Karpas-422 (cell line): ENCODE measurements at regions not wholly inside any gene's neighbourhood (a gene's known extent, or its start where the extent isn't known, plus 50 kb on each side); places are given as distances from the start of the nearest gene placed in this dataset.

Experiments used
- DNase-seq: peaks from one replicate; pipeline ENCODE4 v3.0.0-alpha.2; 2015
- H2AFZ ChIP-seq: fragments of 200-600 bp; sonication (generic); 2 replicates; pipeline ENCODE4 v1.6.1; 2014; ENCODE audit warnings: antibody characterized with exemption, low read length, mixed read lengths
- H3K27ac ChIP-seq: fragments of 200-600 bp; sonication (generic); 2 replicates; pipeline ENCODE4 v1.5.1; 2014; ENCODE audit warnings: mild to moderate bottlenecking, low read length, moderate library complexity
- H3K27me3 ChIP-seq: fragments of 200-600 bp; sonication (generic); 2 replicates; pipeline ENCODE4 v1.6.1; 2014; ENCODE audit warnings: low read length, mixed read lengths
- H3K36me3 ChIP-seq: fragments of 200-600 bp; sonication (generic); 2 replicates; pipeline ENCODE4 v1.6.1; 2014; ENCODE audit warnings: low read length, mixed read lengths; ENCODE audit not compliant: insufficient read depth
- H3K4me1 ChIP-seq: fragments of 200-600 bp; sonication (generic); 2 replicates; pipeline ENCODE4 v1.6.1; 2014; ENCODE audit warnings: mild to moderate bottlenecking, low read length, mixed read lengths
- H3K4me2 ChIP-seq: fragments of 200-600 bp; sonication (generic); 2 replicates; pipeline ENCODE4 v1.6.1; 2014; ENCODE audit warnings: low read length, low read depth, mild to moderate bottlenecking; ENCODE audit not compliant: poor library complexity, severe bottlenecking
- H3K4me3 ChIP-seq: fragments of 200-600 bp; sonication (generic); 2 replicates; pipeline ENCODE4 v1.5.1; 2014; ENCODE audit warnings: mild to moderate bottlenecking, antibody characterized with exemption, low read length, mixed read lengths
- H3K79me2 ChIP-seq: fragments of 200-600 bp; sonication (generic); 2 replicates; pipeline ENCODE4 v1.6.1; 2014; ENCODE audit warnings: mild to moderate bottlenecking, low read length, mixed read lengths
- H3K9ac ChIP-seq: fragments of 200-600 bp; sonication (generic); 2 replicates; pipeline ENCODE4 v1.6.0; 2014; ENCODE audit warnings: low read length
- H3K9me2 ChIP-seq: fragments of 200-600 bp; sonication (generic), shearing (Covaris generic); replicated peaks from 2 replicates; pipeline ENCODE4 v1.6.0; 2014; ENCODE audit warnings: mild to moderate bottlenecking, low read length, moderate library complexity; ENCODE audit not compliant: insufficient read depth
- H3K9me3 ChIP-seq: fragments of 300-700, 200-600 bp; sonication (generic); 2 replicates; pipeline ENCODE4 v1.6.1; 2014; ENCODE audit warnings: low read length, mixed read lengths
- H4K20me1 ChIP-seq: fragments of 200-600 bp; sonication (generic); 2 replicates; pipeline ENCODE4 v1.6.1; 2014; ENCODE audit warnings: mild to moderate bottlenecking, antibody characterized with exemption, low read length, low read depth; ENCODE audit not compliant: insufficient read depth

DNA sequence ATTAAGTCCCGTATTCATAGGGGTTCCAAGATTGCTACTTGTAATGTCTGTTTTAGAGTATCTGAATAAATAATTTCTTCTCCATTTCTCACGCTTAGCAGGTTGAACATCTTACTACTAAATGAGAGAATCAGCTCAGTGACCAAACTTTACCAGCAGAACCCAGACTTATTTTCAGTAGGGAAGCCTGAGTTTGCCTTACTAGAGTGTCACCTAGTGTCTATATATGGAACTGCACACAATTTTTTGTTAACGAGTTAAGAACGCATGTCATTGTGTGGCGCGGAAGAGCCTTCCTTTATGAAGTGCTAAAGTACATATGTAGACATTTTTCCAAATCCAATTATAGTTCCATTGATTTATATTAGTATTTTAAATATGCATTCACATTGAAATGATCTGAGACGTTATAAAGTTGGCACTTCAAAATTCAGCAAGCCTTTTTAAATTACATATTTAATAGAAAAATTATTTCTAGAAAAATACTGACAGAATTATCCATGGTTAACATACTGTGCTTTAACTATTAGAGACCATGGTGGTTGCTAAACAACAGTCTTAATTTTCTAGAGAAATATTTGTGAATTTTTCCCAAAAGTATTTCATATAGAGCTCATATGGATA is 88.3 kb downstream of the RPS29 start:
- Histone ChIP-seq H3K9me3 (no peaks in the 10 kb centered on the region), H3K9ac (no peak overlapping the region), H3K36me3 (no peaks in the 10 kb centered on the region), H2AFZ (no peak overlapping the region), H3K4me2 (no peak overlapping the region), H3K27ac (no peak overlapping the region), H3K79me2 (no peaks in the 10 kb centered on the region), H3K27me3 (no peaks in the 10 kb centered on the region), H3K4me3 (no peak overlapping the region), H4K20me1 (no peaks in the 10 kb centered on the region), H3K4me1 (no peaks in the 10 kb centered on the region), H3K9me2 (no peaks in the 10 kb centered on the region)
- peak; percentile 94 for DNase-seq

DNA sequence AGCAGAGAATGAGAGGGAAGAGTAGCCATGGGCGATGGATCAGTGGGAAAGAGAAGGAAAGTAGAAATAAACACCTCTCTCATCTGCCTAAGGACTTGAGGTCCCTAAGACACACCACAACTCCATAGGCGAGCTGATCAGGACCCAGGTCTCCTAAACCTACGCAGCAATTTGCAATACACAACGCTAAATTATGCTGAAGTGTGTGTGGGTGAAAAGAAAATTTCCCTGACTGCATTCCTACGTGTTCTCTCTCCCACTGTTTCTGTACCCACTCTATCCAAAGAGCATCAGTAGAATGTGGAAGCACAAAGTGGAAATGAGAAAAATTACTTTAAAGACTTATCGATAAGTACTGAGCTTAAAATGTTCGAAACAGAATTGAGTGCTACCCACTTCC is 88.9 kb downstream of the RPS29 start:
- H3K79me2 ChIP-seq: no peaks in the 10 kb centered on the region
- no peak overlapping the region for H3K9ac ChIP-seq
- no peaks in the 10 kb centered on the region for H4K20me1 ChIP-seq
- H3K9me3 ChIP-seq: no peaks in the 10 kb centered on the region
- H3K36me3 ChIP-seq: no peaks in the 10 kb centered on the region
- H3K4me3 ChIP-seq: no peak overlapping the region
- H2AFZ ChIP-seq: no peak overlapping the region
- H3K4me1 ChIP-seq: no peaks in the 10 kb centered on the region
- no peaks in the 10 kb centered on the region for H3K9me2 ChIP-seq
- no peaks in the 10 kb centered on the region for H3K27me3 ChIP-seq
- DNase-seq: no peak
- H3K4me2 ChIP-seq: no peak overlapping the region
- no peak overlapping the region for H3K27ac ChIP-seq

DNA sequence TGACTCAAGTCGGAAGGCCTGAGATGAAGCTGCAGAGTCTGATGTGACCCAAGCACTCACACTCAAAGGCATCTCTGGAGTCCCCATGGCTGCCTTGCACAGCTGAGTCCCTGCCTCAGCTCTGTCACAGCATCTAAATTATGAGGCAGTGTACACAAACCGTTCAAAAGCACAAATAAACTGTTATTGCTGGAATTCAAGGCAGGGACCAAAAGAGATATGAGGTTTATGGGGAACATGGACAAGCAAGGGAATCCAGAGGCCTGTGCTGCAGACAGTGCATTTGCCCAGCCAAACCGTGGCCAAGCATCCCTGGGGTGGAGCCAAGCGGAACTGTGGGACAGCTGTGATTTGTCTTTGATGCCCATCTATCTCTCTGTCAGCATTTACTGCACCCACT is 91.3 kb downstream of the RPS29 start:
- Histone ChIP-seq H3K27ac (no peak overlapping the region), H3K9me2 (no peaks in the 10 kb centered on the region), H2AFZ (no peak overlapping the region), H3K4me3 (no peak overlapping the region), H3K4me1 (no peaks in the 10 kb centered on the region), H3K36me3 (no peaks in the 10 kb centered on the region), H3K4me2 (no peak overlapping the region), H3K9ac (no peak overlapping the region), H4K20me1 (no peaks in the 10 kb centered on the region), H3K9me3 (no peaks in the 10 kb centered on the region), H3K27me3 (no peaks in the 10 kb centered on the region), H3K79me2 (no peaks in the 10 kb centered on the region)
- DNase-seq: no peak

DNA sequence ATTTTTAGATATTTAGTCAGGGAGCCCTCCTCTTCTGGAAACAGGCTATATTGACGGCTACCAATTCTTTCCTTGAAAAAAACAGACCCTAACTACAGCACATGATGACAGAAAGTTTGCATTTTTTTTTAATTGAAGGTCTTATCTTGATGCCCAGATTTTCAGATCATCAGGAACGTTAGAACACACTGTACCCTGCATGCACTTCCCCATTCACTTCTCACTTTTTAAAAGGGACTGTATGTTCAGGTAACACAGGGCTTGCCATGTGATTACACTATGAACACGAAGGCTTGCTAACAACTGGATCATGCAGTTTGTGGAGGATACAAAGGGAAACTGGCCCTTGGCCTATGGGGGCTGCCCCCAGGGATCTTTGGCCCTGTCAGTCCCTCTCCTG is 92.6 kb downstream of the RPS29 start:
- Histone ChIP-seq H4K20me1 (no peaks in the 10 kb centered on the region), H3K4me1 (no peaks in the 10 kb centered on the region)
- no peak for DNase-seq

DNA sequence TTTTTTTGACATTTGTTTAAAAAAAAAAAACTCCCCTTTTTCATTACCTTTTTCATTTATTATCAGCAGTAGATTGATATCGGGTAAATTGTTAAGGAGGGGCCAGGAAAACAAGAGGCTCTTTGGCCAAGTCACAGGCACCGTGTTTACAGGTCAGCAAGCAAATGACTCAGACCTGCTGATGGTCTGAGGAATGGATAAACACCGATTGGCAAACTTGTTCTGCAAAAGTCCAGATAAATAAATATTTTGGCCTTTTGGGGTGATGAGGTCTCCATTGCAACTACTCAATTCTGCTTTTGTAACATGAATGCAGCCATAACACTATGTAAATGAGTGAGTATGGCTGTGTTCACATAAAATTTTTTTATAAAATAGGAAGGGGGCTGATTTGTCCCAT is 94.0 kb downstream of the RPS29 start:
- Histone ChIP-seq H3K9ac (no peak overlapping the region), H3K79me2 (no peaks in the 10 kb centered on the region), H3K36me3 (no peaks in the 10 kb centered on the region), H3K27me3 (no peaks in the 10 kb centered on the region), H4K20me1 (no peaks in the 10 kb centered on the region), H2AFZ (no peak overlapping the region), H3K4me3 (no peak overlapping the region), H3K9me3 (no peaks in the 10 kb centered on the region), H3K9me2 (no peaks in the 10 kb centered on the region), H3K27ac (no peak overlapping the region), H3K4me2 (no peak overlapping the region), H3K4me1 (no peaks in the 10 kb centered on the region)
- DNase-seq: no peak

More for the DNA sequence above, 92.6 kb downstream of the RPS29 start:
- Histone ChIP-seq H3K27me3 (no peaks in the 10 kb centered on the region), H3K9me3 (no peaks in the 10 kb centered on the region), H3K4me3 (no peak overlapping the region), H3K27ac (no peak overlapping the region), H2AFZ (no peak overlapping the region), H3K79me2 (no peaks in the 10 kb centered on the region), H3K36me3 (no peaks in the 10 kb centered on the region), H3K9me2 (no peaks in the 10 kb centered on the region), H3K9ac (no peak overlapping the region), H3K4me2 (no peak overlapping the region)

DNA sequence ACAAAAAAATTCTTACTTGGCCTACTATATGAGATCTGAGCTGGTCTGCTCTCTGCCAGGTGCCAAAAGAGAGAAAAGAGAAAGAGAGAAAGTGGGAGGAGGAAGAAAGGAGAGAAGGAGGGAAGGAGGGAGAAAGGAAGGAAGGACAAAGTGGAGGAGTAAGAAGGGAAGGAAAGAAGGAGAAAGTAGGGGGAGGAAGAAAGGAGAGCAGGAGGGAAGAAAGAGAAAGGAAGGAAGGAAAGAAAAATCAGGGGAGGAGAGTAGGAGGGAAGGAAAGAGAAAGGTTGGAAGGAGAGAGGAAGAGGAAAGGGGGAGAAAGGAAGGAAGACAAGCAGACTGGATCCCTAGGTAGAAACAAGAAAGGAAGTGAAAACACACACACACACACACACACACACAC is 96.8 kb downstream of the RPS29 start:
- H2AFZ ChIP-seq: no peak overlapping the region
- no peak for DNase-seq

DNA sequence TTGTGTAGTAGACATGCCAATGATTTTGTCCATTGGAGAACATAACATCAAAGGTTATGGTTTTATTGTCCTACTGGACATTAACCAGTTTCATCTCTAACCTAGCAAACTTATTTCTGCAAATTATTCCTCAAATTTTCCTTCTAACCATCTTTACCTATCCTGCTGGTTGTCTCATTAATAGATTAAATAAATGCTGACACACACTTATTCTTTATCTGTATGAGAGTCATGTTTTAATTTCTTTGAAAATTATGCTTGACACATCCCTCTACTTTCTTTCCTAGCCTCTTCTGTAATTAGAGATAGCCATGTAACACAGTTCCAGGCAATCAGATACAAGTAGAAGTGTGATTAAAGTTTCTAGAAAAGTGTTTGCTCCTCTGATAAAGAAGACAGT is 98.9 kb downstream of the RPS29 start:
- Histone ChIP-seq H3K27ac (no peak overlapping the region), H3K36me3 (no peaks in the 10 kb centered on the region), H3K27me3 (no peaks in the 10 kb centered on the region), H4K20me1 (no peaks in the 10 kb centered on the region), H3K4me1 (no peaks in the 10 kb centered on the region), H3K9me3 (no peaks in the 10 kb centered on the region), H3K9me2 (no peaks in the 10 kb centered on the region), H2AFZ (no peak overlapping the region), H3K4me2 (no peak overlapping the region), H3K4me3 (no peak overlapping the region), H3K79me2 (no peaks in the 10 kb centered on the region), H3K9ac (no peak overlapping the region)
- no peak for DNase-seq

More for the DNA sequence above, 96.8 kb downstream of the RPS29 start:
- Histone ChIP-seq H3K79me2 (no peaks in the 10 kb centered on the region), H3K4me3 (no peak overlapping the region), H3K9me3 (no peaks in the 10 kb centered on the region), H3K9me2 (no peaks in the 10 kb centered on the region), H3K36me3 (no peaks in the 10 kb centered on the region), H3K27ac (no peak overlapping the region), H3K9ac (no peak overlapping the region), H3K27me3 (no peaks in the 10 kb centered on the region), H4K20me1 (no peaks in the 10 kb centered on the region), H3K4me1 (no peaks in the 10 kb centered on the region), H3K4me2 (no peak overlapping the region)

DNA sequence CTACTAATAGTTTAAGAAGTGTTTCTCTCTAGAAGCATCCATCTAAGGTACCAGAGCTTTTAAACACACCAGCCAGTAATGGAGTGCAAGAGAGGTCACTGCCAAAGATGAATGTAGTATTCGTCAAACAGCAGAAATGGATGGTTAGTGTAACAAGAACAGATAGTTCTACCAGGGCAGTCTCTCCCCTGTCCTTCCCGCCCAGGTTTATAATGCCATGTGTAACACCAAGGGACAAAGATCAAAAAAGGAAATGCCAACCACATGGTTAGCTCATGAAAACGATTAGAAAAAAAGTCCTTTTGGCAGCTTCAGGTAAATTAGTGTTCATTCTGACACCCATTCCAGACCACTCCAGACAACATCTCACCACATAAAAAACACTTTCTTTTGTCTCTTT is 100.9 kb downstream of the RPS29 start:
- no peak for DNase-seq

DNA sequence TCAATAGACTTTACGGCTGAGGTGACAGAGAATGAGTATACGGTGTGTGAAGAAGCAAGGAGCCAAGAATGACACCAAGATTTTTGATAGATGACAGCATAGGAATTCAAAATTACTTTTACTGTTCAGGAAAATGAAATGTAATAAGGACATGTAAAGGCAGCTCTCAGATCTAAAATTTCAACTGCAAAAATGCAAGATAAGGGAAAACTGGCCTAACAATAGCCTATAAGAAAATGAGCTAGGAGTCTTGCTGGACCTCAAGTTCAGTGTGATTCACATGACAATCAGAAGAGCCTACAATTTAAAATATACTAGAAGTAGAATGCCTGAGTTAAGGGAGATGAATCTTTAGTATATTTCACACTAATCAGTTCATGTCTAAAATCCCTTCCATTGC is 102.0 kb downstream of the RPS29 start:
- H3K36me3 ChIP-seq: no peaks in the 10 kb centered on the region
- no peaks in the 10 kb centered on the region for H3K9me3 ChIP-seq
- no peaks in the 10 kb centered on the region for H3K4me1 ChIP-seq
- H3K27ac ChIP-seq: no peak overlapping the region
- no peak overlapping the region for H3K9ac ChIP-seq
- H3K27me3 ChIP-seq: no peaks in the 10 kb centered on the region
- H2AFZ ChIP-seq: no peak overlapping the region
- H3K4me3 ChIP-seq: no peak overlapping the region
- no peaks in the 10 kb centered on the region for H3K9me2 ChIP-seq
- H3K4me2 ChIP-seq: no peak overlapping the region
- no peaks in the 10 kb centered on the region for H4K20me1 ChIP-seq
- no peaks in the 10 kb centered on the region for H3K79me2 ChIP-seq
- DNase-seq: no peak

More for the DNA sequence above, 100.9 kb downstream of the RPS29 start:
- Histone ChIP-seq H3K36me3 (no peaks in the 10 kb centered on the region), H3K27me3 (no peaks in the 10 kb centered on the region), H3K79me2 (no peaks in the 10 kb centered on the region), H3K4me3 (no peak overlapping the region), H3K9me2 (no peaks in the 10 kb centered on the region), H2AFZ (no peak overlapping the region), H3K4me1 (no peaks in the 10 kb centered on the region), H3K9ac (no peak overlapping the region), H3K27ac (no peak overlapping the region), H3K9me3 (no peaks in the 10 kb centered on the region), H4K20me1 (no peaks in the 10 kb centered on the region), H3K4me2 (no peak overlapping the region)
